Memory B cell (primary cell): ENCODE measurements at regions not wholly inside any gene's neighbourhood (a gene's known extent, or its start where the extent isn't known, plus 50 kb on each side); places are given as distances from the start of the nearest gene placed in this dataset.
A peak's percentile ranks its signal among the peaks of the same experiment; 100 is the strongest.

Experiments used
- ATAC-seq: fragments of 150-1000 bp; cut with Tn5 transposase; 2 replicates; pipeline ENCODE4 v1.10.0; 2021; ENCODE audit warnings: low read depth, mild to moderate bottlenecking, moderate library complexity
- DNase-seq, 2 donors: peaks; one replicate each; pipeline ENCODE4 v3.0.0; 2022; ENCODE audit warnings: low spot score in 2 of 2
- H3K27ac Mint-ChIP-seq: one replicate; pipeline ENCODE4 v1.8.0; 2022; ENCODE audit warnings: mild to moderate bottlenecking, moderate library complexity, mixed read lengths
- H3K27me3 Mint-ChIP-seq: one replicate; pipeline ENCODE4 v1.8.0; 2022; ENCODE audit warnings: mixed read lengths
- H3K36me3 Mint-ChIP-seq: one replicate; pipeline ENCODE4 v1.8.0; 2022; ENCODE audit warnings: mild to moderate bottlenecking, mixed read lengths
- H3K4me1 Mint-ChIP-seq: one replicate; pipeline ENCODE4 v1.8.0; 2022; ENCODE audit warnings: mixed read lengths
- H3K4me3 Mint-ChIP-seq: one replicate; pipeline ENCODE4 v1.8.0; 2022; ENCODE audit warnings: mild to moderate bottlenecking, moderate library complexity, mixed read lengths
- H3K9me3 Mint-ChIP-seq: one replicate; pipeline ENCODE4 v1.8.0; 2022; ENCODE audit warnings: mixed read lengths

DNA sequence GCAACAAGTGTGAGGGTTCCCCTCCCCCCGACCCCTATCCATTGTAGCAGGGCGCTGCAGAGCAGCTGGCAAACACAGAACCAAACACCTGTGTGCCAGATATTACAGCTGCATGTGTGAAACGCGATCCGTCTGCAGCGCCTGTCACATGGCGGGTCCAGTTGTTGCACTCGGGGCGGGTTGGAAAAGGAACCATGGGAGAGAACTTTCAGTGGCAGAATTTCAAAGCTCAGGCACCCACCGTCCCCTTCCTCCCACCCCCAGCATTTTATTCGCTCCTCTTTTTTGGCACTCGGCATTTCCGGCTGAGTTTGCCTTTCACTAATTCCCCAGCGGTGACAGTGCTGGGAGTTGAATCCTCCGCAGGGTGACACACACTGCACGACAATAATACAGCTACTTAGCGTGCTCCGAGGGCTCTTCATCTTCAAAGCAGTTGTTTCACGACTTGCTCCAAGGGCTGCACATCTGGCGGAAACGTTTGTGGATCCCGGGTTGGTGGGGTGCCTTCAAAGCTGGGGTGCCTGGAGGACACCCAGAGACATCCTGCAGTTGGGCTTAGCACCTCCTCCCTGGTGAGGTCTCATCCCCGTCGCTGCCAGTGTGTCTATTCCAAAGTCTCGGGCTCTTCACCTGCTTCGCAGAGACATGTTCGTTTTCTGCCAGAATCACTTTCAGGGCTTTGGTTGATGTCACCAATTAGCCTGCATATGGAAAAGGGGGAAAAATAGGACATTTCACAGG, 180.7 kb downstream of the ZBTB18 start:
- peaks cover 8% of the 10 kb centered on the region for H3K27me3 Mint-ChIP-seq
- no peaks in the 10 kb centered on the region for H3K9me3 Mint-ChIP-seq
- ATAC-seq (no peak), DNase-seq (no peak)
- peaks cover 14% of the 10 kb centered on the region for H3K4me1 Mint-ChIP-seq
- no peaks in the 10 kb centered on the region for H3K36me3 Mint-ChIP-seq
- H3K27ac Mint-ChIP-seq = no peak overlapping the region
- peak overlapping the region; percentile 72 for H3K4me3 Mint-ChIP-seq

DNA sequence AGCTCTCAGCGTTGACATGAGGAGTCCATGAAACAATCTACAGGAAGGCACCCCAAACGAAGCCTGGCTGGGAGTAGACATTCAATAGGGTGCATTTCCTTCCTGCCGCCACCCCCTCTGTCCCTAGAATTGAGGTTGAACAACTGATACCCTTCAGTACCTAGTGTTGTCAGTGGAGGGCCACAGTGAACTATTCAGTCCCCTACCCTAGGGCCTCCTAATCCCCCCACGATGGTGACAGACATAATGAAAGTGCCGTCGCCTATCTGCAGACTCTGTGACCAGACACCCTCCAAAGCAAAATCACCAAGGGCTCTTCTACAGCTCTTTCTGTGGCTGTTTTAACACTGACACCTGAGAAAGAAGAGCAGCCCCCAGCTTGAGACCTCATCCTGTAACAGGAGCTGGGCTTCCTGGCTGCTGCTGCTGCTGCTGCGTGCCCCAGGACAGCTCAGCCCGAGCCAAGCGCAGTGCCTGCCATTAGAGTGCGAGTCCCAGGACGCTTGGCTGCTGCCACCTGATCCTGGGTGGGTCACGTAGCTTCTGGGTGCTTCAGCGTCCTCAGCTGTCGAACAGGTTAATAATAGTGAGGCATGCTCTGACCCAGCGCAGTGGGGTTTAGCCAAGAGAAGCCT, 183.0 kb downstream of the ZBTB18 start:
- ATAC-seq (no peak), DNase-seq (no peak)
- Mint-ChIP-seq H3K4me1 (peaks cover 15% of the 10 kb centered on the region), H3K4me3 (peak overlapping the region; percentile 47), H3K36me3 (no peaks in the 10 kb centered on the region), H3K27me3 (peaks cover 8% of the 10 kb centered on the region), H3K9me3 (no peaks in the 10 kb centered on the region), H3K27ac (no peak overlapping the region)

DNA sequence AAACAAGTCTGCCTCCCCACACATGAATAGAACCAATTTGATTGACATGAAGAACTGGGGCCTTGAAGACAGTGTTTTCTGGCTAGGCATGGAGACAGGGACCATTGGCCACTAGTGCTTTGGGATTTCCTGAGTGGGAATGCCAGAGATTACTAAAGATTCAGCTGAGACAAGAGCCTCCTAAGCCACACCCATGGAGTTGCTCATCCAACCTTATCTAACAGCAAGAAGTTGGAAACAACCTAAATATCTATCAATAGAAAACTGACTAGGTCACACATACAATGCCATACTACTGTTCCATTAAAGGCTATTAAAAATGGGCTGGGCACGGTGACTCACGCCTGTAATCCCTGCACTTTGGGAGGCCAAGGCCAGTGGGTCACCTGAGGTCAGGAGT, 184.1 kb downstream of the ZBTB18 start:
- no peaks in the 10 kb centered on the region for H3K36me3 Mint-ChIP-seq
- no peak for DNase-seq
- no peak overlapping the region for H3K27ac Mint-ChIP-seq

DNA sequence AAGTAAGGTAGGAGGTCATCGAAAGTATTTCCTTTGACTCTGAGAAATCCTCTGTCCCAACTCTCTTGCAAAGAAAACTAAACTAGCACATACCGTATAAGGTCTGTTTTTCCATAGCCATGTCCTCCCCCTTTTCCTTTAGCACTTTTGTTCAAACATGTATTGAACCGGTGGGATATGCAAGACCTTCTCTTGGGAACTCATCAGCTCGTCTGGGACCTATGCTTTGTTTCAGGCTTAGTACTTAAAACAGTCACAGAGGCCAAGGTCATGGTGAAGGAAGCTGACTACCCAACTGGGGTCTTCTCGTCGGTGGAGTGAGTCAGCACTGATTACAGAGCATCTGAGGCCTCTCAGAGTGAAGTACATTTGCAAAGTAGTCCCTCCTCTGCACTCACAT, 185.0 kb downstream of the ZBTB18 start:
- H3K4me3 Mint-ChIP-seq = no peak overlapping the region
- H3K4me1 Mint-ChIP-seq = peaks cover 19% of the 10 kb centered on the region
- H3K27ac Mint-ChIP-seq = no peak overlapping the region

More for the DNA sequence above, 184.1 kb downstream of the ZBTB18 start:
- Mint-ChIP-seq H3K27me3 (peaks cover 2% of the 10 kb centered on the region), H3K4me1 (peaks cover 19% of the 10 kb centered on the region), H3K4me3 (no peak overlapping the region), H3K9me3 (no peaks in the 10 kb centered on the region)
- no peak for ATAC-seq

DNA sequence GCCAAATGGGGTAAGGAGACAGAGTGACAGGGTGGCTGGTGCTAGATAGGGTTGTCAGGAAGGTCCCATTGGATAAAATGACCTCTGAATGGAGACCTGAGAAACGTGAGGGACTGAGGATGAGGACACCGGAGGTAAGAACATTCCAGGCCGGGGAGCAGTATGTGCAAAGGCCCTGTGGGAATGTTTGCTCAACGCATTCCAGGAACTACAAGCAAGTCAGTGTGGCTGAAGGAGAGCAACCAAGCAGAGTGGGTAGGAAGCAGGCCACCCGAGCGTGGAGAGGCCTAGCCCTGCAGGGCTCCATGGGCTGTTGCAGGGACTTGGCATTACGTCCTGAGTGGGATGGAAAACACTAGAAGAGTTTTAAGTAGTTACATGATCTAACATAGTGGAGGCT, 185.6 kb downstream of the ZBTB18 start:
- DNase-seq (no peak), ATAC-seq (no peak)
- no peaks in the 10 kb centered on the region for H3K27me3 Mint-ChIP-seq
- H3K36me3 Mint-ChIP-seq = no peaks in the 10 kb centered on the region
- H3K9me3 Mint-ChIP-seq = no peaks in the 10 kb centered on the region
- H3K27ac Mint-ChIP-seq = no peak overlapping the region
- peaks cover 17% of the 10 kb centered on the region for H3K4me1 Mint-ChIP-seq
- no peak overlapping the region for H3K4me3 Mint-ChIP-seq

More for the DNA sequence above, 185.0 kb downstream of the ZBTB18 start:
- no peaks in the 10 kb centered on the region for H3K9me3 Mint-ChIP-seq
- H3K27me3 Mint-ChIP-seq = peaks cover 2% of the 10 kb centered on the region
- no peaks in the 10 kb centered on the region for H3K36me3 Mint-ChIP-seq
- DNase-seq = no peak
- ATAC-seq = no peak

DNA sequence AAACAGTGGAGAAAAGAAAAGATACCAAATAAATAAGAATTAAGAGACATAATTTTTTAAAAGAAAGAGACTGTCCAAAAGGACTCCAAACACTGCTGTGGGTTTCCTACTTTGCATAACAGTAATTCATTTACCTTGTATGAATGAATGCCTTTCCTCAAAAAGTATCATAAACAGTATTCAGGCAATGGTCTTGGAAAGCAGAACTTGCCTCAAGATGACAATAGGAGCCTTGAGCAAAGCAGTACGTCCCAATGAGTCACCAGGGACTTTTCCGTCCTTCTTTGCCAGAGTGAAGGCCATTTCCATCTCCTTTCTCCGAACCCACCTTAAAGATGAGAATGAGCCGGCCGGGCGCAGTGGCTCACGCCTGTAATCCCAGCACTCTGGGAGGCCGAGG, 186.4 kb downstream of the ZBTB18 start:
- no peaks in the 10 kb centered on the region for H3K9me3 Mint-ChIP-seq
- no peaks in the 10 kb centered on the region for H3K27me3 Mint-ChIP-seq
- ATAC-seq = no peak
- no peak overlapping the region for H3K27ac Mint-ChIP-seq
- no peak for DNase-seq
- H3K4me1 Mint-ChIP-seq = peaks cover 15% of the 10 kb centered on the region
- H3K4me3 Mint-ChIP-seq = no peak overlapping the region
- H3K36me3 Mint-ChIP-seq = no peaks in the 10 kb centered on the region

DNA sequence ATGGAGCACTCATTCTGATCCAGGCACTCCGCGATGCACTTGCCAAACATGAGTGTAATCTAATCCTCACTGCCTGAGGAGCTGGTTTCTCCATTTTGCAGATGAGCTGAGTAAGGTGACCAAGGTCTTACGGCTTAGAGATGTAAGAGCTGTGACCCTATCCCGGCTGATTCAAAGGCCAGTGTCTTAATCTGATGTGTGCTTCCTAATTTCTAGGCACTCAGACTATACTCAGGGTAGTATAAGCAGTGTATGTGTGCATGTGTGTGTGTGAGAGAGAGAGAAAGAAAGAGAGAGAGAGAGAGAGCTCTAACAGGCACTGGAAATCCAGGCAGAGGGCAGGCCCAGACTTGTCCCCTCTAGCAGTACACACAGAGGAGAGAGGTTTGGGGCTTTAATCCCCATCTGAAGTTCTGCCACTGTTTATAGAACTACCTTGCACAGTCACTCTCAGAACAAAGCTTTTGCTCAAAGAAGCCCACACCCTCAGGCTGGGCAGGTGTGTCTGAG, 188.2 kb downstream of the ZBTB18 start:
- H3K4me1 Mint-ChIP-seq = peaks cover 14% of the 10 kb centered on the region
- H3K27me3 Mint-ChIP-seq = no peaks in the 10 kb centered on the region
- H3K9me3 Mint-ChIP-seq = no peaks in the 10 kb centered on the region
- H3K27ac Mint-ChIP-seq = no peak overlapping the region
- DNase-seq = no peak
- H3K4me3 Mint-ChIP-seq = no peak overlapping the region
- peaks cover 1% of the 10 kb centered on the region for H3K36me3 Mint-ChIP-seq
- ATAC-seq = no peak

DNA sequence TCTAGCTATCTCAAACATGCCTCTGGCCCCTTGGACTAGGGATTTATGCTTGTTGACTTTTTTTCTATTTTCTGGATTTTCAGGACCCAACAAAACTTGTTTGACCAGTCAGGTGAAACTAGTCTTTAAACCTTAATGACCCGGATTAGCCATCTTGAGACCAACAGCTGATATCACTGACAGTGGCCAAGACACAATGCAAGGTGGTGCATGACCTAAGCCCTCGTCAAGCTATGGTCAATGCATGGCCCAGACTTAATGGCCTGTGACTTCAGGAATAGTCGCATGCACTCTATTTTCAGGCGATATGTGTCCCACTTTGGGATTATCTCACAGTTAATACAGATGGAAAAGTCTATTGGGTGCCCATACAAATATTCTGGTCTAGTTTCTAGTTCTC, 190.4 kb downstream of the ZBTB18 start:
- no peak for ATAC-seq
- no peak for DNase-seq
- H3K9me3 Mint-ChIP-seq = no peaks in the 10 kb centered on the region
- H3K36me3 Mint-ChIP-seq = peaks cover 1% of the 10 kb centered on the region
- no peaks in the 10 kb centered on the region for H3K27me3 Mint-ChIP-seq
- H3K4me3 Mint-ChIP-seq = no peak overlapping the region
- peak overlapping the region; percentile 83 for H3K27ac Mint-ChIP-seq
- H3K4me1 Mint-ChIP-seq = peaks cover 30% of the 10 kb centered on the region

DNA sequence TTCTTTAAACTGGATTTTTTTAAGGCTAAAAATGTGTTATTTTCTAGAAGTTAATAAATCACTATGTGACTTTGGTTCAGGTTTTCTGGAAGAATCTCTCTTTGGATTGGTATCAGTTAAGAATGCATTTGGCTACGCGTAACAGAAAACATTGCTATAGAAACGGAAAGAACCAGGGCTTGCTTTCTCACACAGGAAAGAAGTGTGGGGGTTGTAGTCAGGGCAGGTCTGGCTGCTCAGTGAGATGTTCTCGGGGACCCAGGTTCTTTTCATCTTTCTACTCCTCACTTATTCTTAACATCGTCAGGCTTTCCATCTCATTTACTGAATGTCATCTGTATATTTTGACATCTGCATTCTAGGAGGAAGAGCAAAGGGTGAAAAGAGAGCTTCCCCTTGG, 191.4 kb downstream of the ZBTB18 start:
- Mint-ChIP-seq H3K27me3 (no peaks in the 10 kb centered on the region), H3K4me1 (peaks cover 33% of the 10 kb centered on the region), H3K36me3 (peaks cover 1% of the 10 kb centered on the region), H3K9me3 (no peaks in the 10 kb centered on the region), H3K27ac (peak overlapping the region; percentile 83), H3K4me3 (peak overlapping the region; percentile 19)
- peak; percentile 68 for ATAC-seq
- DNase-seq = no peak

DNA sequence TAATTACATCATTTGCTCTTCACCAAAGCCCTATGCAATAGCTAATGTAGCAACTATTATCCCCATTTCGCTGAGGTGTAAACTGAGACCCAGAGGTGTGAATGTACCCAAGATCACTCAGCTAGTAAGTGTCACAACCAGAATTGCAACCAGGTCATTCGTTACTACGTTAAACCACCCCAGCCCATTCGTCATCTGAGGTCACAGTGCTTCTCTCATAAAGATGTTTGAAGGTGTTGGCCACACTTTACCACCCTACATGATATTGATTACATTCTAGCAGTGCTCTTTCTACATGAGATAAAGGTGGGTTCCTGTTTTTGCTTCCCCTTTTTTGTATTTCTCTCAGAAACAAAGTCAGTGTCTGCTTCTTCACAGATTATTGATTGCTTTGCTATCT, 195.3 kb downstream of the ZBTB18 start:
- Mint-ChIP-seq H3K4me1 (peaks cover 37% of the 10 kb centered on the region), H3K9me3 (no peaks in the 10 kb centered on the region), H3K36me3 (peaks cover 1% of the 10 kb centered on the region), H3K27ac (peak overlapping the region; percentile 0), H3K27me3 (no peaks in the 10 kb centered on the region), H3K4me3 (no peak overlapping the region)
- ATAC-seq (peak; percentile 77), DNase-seq (peak in 1 of 2 donors; percentile 14)

DNA sequence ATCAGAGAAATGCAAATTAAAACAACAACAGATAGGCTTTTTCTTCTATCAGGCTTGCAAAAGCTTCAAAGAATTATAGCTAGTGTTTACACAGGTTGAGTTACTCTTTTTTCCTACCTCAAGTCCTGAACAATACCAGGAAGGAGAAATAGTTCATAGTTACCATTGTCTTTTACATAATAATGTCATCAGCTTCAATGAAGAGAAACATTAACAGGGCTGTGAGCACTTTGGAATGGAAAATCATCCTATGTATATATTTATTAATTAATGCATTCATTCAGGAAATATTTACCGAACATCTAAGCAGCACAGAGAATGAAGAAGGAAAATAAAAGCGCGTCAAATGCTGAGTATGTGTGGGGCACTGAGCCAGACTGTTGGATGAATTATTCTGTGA, 197.3 kb downstream of the ZBTB18 start:
- Mint-ChIP-seq H3K36me3 (peaks cover 1% of the 10 kb centered on the region), H3K4me1 (peaks cover 40% of the 10 kb centered on the region), H3K4me3 (no peak overlapping the region), H3K9me3 (no peaks in the 10 kb centered on the region), H3K27ac (peak overlapping the region; percentile 28), H3K27me3 (no peaks in the 10 kb centered on the region)
- DNase-seq = no peak
- no peak for ATAC-seq

DNA sequence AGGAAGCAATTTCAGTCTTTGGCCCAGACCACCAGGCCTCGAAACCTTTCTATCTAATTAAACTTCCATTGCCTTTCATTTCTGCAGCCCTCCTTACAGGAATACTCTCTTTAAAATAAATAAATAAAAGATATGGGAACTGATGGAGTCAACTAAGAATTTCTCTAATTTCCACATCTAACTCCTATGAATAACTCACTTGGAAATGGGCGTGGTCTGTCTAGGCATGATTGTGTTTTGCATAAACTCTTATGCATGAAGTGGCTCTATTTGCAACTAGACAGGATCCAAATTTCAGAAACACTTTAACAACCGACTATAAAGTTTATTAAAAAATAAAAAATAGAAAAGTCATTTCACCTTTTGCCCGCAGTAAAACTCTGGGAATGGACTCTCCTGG, 199.5 kb downstream of the ADSS2 start:
- ATAC-seq (no peak), DNase-seq (no peak)
- Mint-ChIP-seq H3K4me3 (no peak overlapping the region), H3K36me3 (no peaks in the 10 kb centered on the region), H3K27ac (no peak overlapping the region), H3K27me3 (no peaks in the 10 kb centered on the region), H3K4me1 (peaks cover 28% of the 10 kb centered on the region), H3K9me3 (no peaks in the 10 kb centered on the region)

DNA sequence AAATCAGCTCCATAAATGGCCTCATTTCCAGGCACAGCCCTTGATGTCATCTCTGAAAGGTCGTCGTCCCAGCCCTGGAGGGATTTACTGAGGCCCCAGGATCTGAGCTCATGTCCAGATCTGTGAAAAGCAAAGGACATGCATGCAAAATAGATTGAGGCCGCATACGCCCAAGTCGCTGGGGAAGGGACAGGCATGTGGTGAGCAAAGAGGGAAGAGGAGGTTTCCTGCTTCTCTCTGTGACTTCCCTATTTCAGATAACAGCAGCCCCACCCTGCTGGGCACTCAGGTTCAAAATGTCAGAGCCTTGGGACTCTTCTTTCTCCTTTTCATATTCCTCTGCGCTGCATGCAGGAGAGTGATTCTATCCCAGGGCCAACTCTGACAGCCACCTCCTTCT, 197.2 kb downstream of the ADSS2 start:
- Mint-ChIP-seq H3K27me3 (no peaks in the 10 kb centered on the region), H3K36me3 (no peaks in the 10 kb centered on the region), H3K27ac (peak overlapping the region; percentile 80), H3K9me3 (no peaks in the 10 kb centered on the region), H3K4me1 (peaks cover 20% of the 10 kb centered on the region), H3K4me3 (peak overlapping the region; percentile 66)
- DNase-seq = peak in 1 of 2 donors; percentile 33
- peak; percentile 99 for ATAC-seq

DNA sequence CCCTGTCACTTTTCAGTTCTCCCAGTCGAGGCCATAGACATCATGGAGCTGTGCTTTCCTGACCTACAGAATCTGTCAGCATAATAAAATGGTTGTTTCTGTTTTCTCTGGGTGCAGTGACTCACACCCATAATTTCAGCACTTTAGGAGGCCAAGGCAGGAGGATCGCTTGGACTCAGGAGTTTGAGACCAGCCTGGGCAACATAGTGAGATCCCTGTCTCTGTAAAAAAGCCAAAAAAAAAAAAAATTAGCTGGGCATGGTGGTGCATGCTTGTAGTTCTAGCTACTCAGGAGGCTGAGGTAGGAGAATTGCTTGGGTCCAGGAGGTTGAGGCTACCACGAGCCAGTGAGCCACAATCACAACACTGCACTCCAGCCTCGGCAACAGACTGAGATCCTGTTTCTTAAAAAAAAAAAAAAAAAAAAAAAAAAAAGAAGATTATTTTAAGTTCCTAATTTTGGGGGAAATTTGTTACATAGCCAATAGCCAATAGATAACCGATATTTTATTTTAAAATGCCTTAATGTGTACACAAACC, 196.2 kb downstream of the ADSS2 start:
- H3K27ac Mint-ChIP-seq = no peak overlapping the region
- ATAC-seq = no peak
- no peaks in the 10 kb centered on the region for H3K36me3 Mint-ChIP-seq
- DNase-seq = no peak
- no peak overlapping the region for H3K4me3 Mint-ChIP-seq
- peaks cover 20% of the 10 kb centered on the region for H3K4me1 Mint-ChIP-seq
- H3K27me3 Mint-ChIP-seq = no peaks in the 10 kb centered on the region
- H3K9me3 Mint-ChIP-seq = no peaks in the 10 kb centered on the region
